Sigmoid colon (tissue), 6 donors: ENCODE measurements at regions not wholly inside any gene's neighbourhood (a gene's known extent, or its start where the extent isn't known, plus 50 kb on each side); places are given as distances from the start of the nearest gene placed in this dataset.
"Not testable (repeated sequence)": the region's sequence is repeated elsewhere in the genome, so short reads cannot be mapped to it uniquely, and the experiment has no call there.

ENCODE experiments used
- DNase-seq: peaks from one replicate; pipeline ENCODE4 v3.0.0-alpha.2; 2019
- H3K27ac ChIP-seq, 4 donors: fragments of 200-600 bp; sonication (generic); one replicate each; pipeline ENCODE4 v1.5.1; 2016 to 2019; ENCODE audit warnings: mild to moderate bottlenecking in 1 of 4
- H3K27me3 ChIP-seq, 3 donors: fragments of 200-600 bp; sonication (generic); one replicate each; pipeline ENCODE4 v1.5.1; 2019; ENCODE audit warnings: mild to moderate bottlenecking in 1 of 3
- H3K36me3 ChIP-seq, 4 donors: fragments of 200-600 bp; sonication (generic); one replicate each; pipeline ENCODE4 v1.5.1; 2016 to 2019
- H3K4me1 ChIP-seq, 4 donors: fragments of 200-600 bp; sonication (generic); one replicate each; pipeline ENCODE4 v1.5.1; 2017 to 2019
- H3K4me3 ChIP-seq, 4 donors: fragments of 200-600 bp; sonication (generic); one replicate each; pipeline ENCODE4 v1.5.1; 2017 to 2019; ENCODE audit warnings: mild to moderate bottlenecking in 2 of 4, moderate library complexity in 1 of 4
- H3K9me3 ChIP-seq, 4 donors: fragments of 200-600 bp in 3 of 4; sonication (generic) in 3 of 4; one replicate each; pipeline versions ENCODE4 v1.5.1 to v1.6.1; 2013 to 2019
- CTCF ChIP-seq, 4 experiments: fragments of 450-650 bp in 3 of 4; fragments of 200-600 bp in 1 of 4; IDR thresholded peaks; one replicate each; pipeline ENCODE4 v1.5.1; 2016 to 2019; ENCODE audit warnings: antibody characterized with exemption in 4 of 4, mild to moderate bottlenecking in 3 of 4, moderate library complexity in 2 of 4
- EP300 ChIP-seq, 4 donors: sonication (generic); formaldehyde crosslinking; IDR thresholded peaks; one replicate each; pipeline ENCODE4 v1.6.1; 2017; ENCODE audit warnings: antibody characterized with exemption in 4 of 4
- POLR2A ChIP-seq, 2 donors: fragments of 450-650 bp; IDR thresholded peaks; one replicate each; pipeline ENCODE4 v1.6.1; 2016; ENCODE audit warnings: antibody characterized with exemption in 2 of 2, mild to moderate bottlenecking in 2 of 2, moderate library complexity in 2 of 2
- POLR2AphosphoS5 ChIP-seq, 4 donors: sonication (generic); formaldehyde crosslinking; IDR thresholded peaks; one replicate each; pipeline ENCODE4 v1.6.1; 2017; ENCODE audit warnings: antibody characterized with exemption in 4 of 4
- WGBS, 2 donors: extraction: QIAGEN DNeasy Blood & Tissue Kit; methylation state at CpG; one replicate each; pipeline ENCODE4 v1.1.7; 2013; 5-methylcytosine and 5-hydroxymethylcytosine counted together
- intact Hi-C: fragments of 100-400 bp; cut with DNase I; formaldehyde crosslinking; loops from one replicate; pipeline ENCODE4 v1.15.1; 2023
- donor health status: healthy with polysubstance abuse.
- donor health status: healthy.

DNA sequence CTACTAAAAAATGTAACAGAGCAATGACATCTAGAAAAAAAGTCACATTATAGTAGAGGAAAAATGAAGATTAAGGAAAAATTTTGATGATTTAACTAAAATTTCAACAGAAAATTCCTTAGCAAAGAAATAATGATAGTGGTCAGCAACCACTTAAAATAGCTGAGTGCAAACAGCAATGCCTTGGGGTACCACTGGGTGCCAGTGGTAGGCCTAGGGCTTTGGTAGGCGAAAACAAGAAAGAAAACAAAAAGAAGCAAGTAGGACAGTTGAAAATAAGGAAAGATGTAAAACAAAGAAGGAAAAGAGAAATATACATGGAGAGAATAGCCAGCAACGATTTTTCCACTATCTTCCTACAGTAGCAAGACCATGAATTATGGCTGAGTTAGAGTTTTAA is 313.5 kb upstream of the IRS4 start:
- Histone ChIP-seq H3K4me1 (no peaks in the 10 kb centered on the region), H3K36me3 (no peaks in the 10 kb centered on the region), H3K27ac (no peak overlapping the region), H3K9me3 (no peaks in the 10 kb centered on the region), H3K4me3 (no peak overlapping the region), H3K27me3 (no peaks in the 10 kb centered on the region)
- 42 to 45% methylated on average over 2 of the region's 2 CpGs for WGBS, 2 donors
- intact Hi-C loops: no loop called here
- no peak for TF ChIP-seq POLR2A (IDR thresholded peaks at IDR 0.05)
- no peak for TF ChIP-seq POLR2AphosphoS5 (IDR thresholded peaks at IDR 0.05)
- TF ChIP-seq EP300 (IDR thresholded peaks at IDR 0.05): no peak
- no peak for TF ChIP-seq CTCF (IDR thresholded peaks at IDR 0.05)
- DNase-seq: no peak

- H3K27me3 ChIP-seq: no peaks in the 10 kb centered on the region
- no peak overlapping the region for H3K27ac ChIP-seq
- no peak for DNase-seq
- no peak overlapping the region for H3K4me3 ChIP-seq
- no peaks in the 10 kb centered on the region for H3K36me3 ChIP-seq
- intact Hi-C loops: no loop called here
- 37 to 55% methylated on average over 2 of the region's 2 CpGs for WGBS, 2 donors
- TF ChIP-seq POLR2A (IDR thresholded peaks at IDR 0.05): no peak
- no peak for TF ChIP-seq CTCF (IDR thresholded peaks at IDR 0.05)
- TF ChIP-seq POLR2AphosphoS5 (IDR thresholded peaks at IDR 0.05): no peak
- TF ChIP-seq EP300 (IDR thresholded peaks at IDR 0.05): no peak
- H3K4me1 ChIP-seq: no peaks in the 10 kb centered on the region
- no peaks in the 10 kb centered on the region for H3K9me3 ChIP-seq
Measured at GRCh38 chrX:109049416-109049815, 313.1 kb upstream of the IRS4 start.

DNA sequence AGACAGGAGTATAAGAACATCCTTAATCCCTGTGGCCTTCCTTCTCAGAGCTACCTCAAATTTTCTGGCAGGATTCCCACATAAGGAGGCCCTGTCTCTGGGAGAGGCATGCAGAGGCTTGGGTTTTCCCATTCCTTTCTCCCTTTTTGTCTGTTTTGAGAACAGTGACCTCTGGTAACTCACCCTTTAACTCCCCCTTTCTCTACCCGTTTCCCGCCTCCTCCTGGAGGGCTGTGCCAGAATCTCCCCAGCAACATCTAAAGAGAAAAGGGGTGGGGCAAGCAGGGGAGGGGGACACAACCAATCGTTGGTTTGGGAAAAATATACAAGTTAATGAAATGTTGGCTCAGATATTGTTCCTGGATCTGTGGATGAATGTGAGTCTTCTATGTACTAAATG is 303.7 kb upstream of the IRS4 start:
- Histone ChIP-seq H3K4me3 (no peak overlapping the region), H3K4me1 (no peaks in the 10 kb centered on the region), H3K9me3 (no peaks in the 10 kb centered on the region), H3K36me3 (no peaks in the 10 kb centered on the region), H3K27ac (no peak overlapping the region), H3K27me3 (no peaks in the 10 kb centered on the region)
- intact Hi-C loops: no loop called here
- WGBS, 2 donors: 28 to 33% methylated on average over 3 of the region's 3 CpGs
- TF ChIP-seq CTCF (IDR thresholded peaks at IDR 0.05) (no peak), POLR2AphosphoS5 (IDR thresholded peaks at IDR 0.05) (no peak), POLR2A (IDR thresholded peaks at IDR 0.05) (no peak), EP300 (IDR thresholded peaks at IDR 0.05) (no peak)
- no peak for DNase-seq

DNA sequence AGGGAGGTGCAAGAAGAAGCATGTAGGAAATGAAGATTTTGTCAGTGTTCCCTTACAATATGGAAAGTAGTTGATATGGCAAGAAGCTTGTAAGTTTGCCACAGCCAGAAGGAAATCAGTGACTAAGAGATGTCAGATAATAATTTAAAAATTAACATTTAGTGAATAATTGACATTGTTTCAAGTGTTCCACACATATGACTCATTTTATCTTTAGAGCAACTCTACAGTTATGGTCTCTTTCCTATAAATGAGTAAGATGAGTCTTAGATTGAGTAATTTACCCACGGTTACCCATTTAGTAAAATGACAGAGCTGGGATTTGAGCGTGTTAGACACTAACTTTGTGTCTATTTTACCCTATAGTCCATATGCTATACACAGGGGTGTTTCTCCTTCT is 300.3 kb upstream of the IRS4 start:
- intact Hi-C loops: no loop called here
- Histone ChIP-seq H3K9me3 (no peaks in the 10 kb centered on the region), H3K4me1 (no peaks in the 10 kb centered on the region), H3K36me3 (no peaks in the 10 kb centered on the region), H3K27me3 (no peaks in the 10 kb centered on the region), H3K27ac (no peak overlapping the region), H3K4me3 (no peak overlapping the region)
- DNase-seq: no peak
- TF ChIP-seq CTCF (IDR thresholded peaks at IDR 0.05) (no peak), POLR2AphosphoS5 (IDR thresholded peaks at IDR 0.05) (no peak), POLR2A (IDR thresholded peaks at IDR 0.05) (no peak), EP300 (IDR thresholded peaks at IDR 0.05) (no peak)
- WGBS, 2 donors: 80% methylated on average over 2 of the region's 2 CpGs

GRCh38 chrX:108993909-108994308 is 257.5 kb upstream of the IRS4 start:
- Histone ChIP-seq H3K9me3 (no peaks in the 10 kb centered on the region), H3K4me1 (no peaks in the 10 kb centered on the region), H3K36me3 (no peaks in the 10 kb centered on the region), H3K4me3 (no peak overlapping the region), H3K27ac (no peak overlapping the region), H3K27me3 (no peaks in the 10 kb centered on the region)
- no peak for DNase-seq
- TF ChIP-seq POLR2AphosphoS5 (IDR thresholded peaks at IDR 0.05) (no peak), CTCF (IDR thresholded peaks at IDR 0.05) (no peak), POLR2A (IDR thresholded peaks at IDR 0.05) (no peak), EP300 (IDR thresholded peaks at IDR 0.05) (no peak)
- intact Hi-C loops: no loop called here

- intact Hi-C loops, H3K9me3 ChIP-seq, H3K27me3 ChIP-seq, H3K36me3 ChIP-seq, H3K27ac ChIP-seq, H3K4me3 ChIP-seq, H3K4me1 ChIP-seq, DNase-seq: not testable (repeated sequence)
- WGBS, 2 donors: 90 to 94% methylated on average over 3 of the region's 3 CpGs
Measured at GRCh38 chrX:108972899-108973298, 236.5 kb upstream of the IRS4 start.
